Panc1 (cell line): ENCODE measurements at regions not wholly inside any gene's neighbourhood (a gene's known extent, or its start where the extent isn't known, plus 50 kb on each side); places are given as distances from the start of the nearest gene placed in this dataset.

Source experiments
- POLR2AphosphoS5 ChIP-seq: IDR thresholded peaks from 2 replicates; pipeline ENCODE4 v1.6.1; 2012; ENCODE audit warnings: mild to moderate bottlenecking, low read depth, low read length, moderate library complexity
- SIN3A ChIP-seq: IDR thresholded peaks from 2 replicates; pipeline ENCODE4 v1.6.1; 2012; ENCODE audit warnings: low read depth, mild to moderate bottlenecking, low read length, moderate library complexity, borderline replicate concordance; ENCODE audit not compliant: insufficient read depth
- TF ChIP-seq, protein P1 (sequence below): fragments of 450-650 bp; IDR thresholded peaks from 2 replicates; pipeline ENCODE4 v1.5.1; 2017; ENCODE audit warnings: mild to moderate bottlenecking
- TF ChIP-seq, protein P2 (sequence below), 2 experiments: IDR thresholded peaks; 2 replicates each; pipeline ENCODE4 v1.6.1; 2011 to 2012; ENCODE audit warnings: low read depth in 2 of 2, control low read depth in 1 of 2, low read length in 1 of 2, mild to moderate bottlenecking in 1 of 2, moderate library complexity in 1 of 2; ENCODE audit not compliant: insufficient read depth in 1 of 2

DNA sequence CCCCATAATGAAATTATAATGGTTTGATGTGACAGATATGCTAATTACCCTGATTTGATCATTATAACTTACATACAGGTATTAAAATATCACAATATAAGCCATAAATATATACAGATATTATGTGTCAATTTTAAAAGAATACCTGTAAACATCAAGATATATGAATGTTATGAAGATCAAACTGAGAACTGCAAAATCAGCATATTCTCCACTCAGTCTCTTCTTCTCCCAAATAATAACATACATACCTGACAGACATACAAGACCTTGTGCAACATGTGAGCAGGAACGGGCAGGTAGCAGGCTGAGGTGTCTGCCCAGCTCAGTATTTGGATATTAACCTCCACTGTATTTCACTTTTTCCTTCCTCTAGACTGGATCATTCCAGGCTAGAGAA, 547.2 kb downstream of the UQCRFS1 start:
- TF ChIP-seq, protein P1, sequence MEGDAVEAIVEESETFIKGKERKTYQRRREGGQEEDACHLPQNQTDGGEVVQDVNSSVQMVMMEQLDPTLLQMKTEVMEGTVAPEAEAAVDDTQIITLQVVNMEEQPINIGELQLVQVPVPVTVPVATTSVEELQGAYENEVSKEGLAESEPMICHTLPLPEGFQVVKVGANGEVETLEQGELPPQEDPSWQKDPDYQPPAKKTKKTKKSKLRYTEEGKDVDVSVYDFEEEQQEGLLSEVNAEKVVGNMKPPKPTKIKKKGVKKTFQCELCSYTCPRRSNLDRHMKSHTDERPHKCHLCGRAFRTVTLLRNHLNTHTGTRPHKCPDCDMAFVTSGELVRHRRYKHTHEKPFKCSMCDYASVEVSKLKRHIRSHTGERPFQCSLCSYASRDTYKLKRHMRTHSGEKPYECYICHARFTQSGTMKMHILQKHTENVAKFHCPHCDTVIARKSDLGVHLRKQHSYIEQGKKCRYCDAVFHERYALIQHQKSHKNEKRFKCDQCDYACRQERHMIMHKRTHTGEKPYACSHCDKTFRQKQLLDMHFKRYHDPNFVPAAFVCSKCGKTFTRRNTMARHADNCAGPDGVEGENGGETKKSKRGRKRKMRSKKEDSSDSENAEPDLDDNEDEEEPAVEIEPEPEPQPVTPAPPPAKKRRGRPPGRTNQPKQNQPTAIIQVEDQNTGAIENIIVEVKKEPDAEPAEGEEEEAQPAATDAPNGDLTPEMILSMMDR: no peak
- TF ChIP-seq SIN3A (no peak), POLR2AphosphoS5 (no peak)
- TF ChIP-seq, protein P2, sequence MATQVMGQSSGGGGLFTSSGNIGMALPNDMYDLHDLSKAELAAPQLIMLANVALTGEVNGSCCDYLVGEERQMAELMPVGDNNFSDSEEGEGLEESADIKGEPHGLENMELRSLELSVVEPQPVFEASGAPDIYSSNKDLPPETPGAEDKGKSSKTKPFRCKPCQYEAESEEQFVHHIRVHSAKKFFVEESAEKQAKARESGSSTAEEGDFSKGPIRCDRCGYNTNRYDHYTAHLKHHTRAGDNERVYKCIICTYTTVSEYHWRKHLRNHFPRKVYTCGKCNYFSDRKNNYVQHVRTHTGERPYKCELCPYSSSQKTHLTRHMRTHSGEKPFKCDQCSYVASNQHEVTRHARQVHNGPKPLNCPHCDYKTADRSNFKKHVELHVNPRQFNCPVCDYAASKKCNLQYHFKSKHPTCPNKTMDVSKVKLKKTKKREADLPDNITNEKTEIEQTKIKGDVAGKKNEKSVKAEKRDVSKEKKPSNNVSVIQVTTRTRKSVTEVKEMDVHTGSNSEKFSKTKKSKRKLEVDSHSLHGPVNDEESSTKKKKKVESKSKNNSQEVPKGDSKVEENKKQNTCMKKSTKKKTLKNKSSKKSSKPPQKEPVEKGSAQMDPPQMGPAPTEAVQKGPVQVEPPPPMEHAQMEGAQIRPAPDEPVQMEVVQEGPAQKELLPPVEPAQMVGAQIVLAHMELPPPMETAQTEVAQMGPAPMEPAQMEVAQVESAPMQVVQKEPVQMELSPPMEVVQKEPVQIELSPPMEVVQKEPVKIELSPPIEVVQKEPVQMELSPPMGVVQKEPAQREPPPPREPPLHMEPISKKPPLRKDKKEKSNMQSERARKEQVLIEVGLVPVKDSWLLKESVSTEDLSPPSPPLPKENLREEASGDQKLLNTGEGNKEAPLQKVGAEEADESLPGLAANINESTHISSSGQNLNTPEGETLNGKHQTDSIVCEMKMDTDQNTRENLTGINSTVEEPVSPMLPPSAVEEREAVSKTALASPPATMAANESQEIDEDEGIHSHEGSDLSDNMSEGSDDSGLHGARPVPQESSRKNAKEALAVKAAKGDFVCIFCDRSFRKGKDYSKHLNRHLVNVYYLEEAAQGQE (IDR thresholded peaks at IDR 0.05; ENCODE audit: insufficient read depth in 1 of 2, low read depth in 2 of 2, low read length in 1 of 2): no peak
